LNCAP (cell line): ENCODE measurements at regions not wholly inside any gene's neighbourhood (a gene's known extent, or its start where the extent isn't known, plus 50 kb on each side); places are given as distances from the start of the nearest gene placed in this dataset.

ENCODE experiments used
- TF ChIP-seq, protein P1 (sequence below): fragments of 450-650 bp; IDR thresholded peaks from 2 replicates; pipeline ENCODE4 v1.5.1; 2017; ENCODE audit warnings: mild to moderate bottlenecking

GRCh38 chr2:176526995-176527901, 258.0 kb downstream of the MTX2 start:
- TF ChIP-seq, protein P1, sequence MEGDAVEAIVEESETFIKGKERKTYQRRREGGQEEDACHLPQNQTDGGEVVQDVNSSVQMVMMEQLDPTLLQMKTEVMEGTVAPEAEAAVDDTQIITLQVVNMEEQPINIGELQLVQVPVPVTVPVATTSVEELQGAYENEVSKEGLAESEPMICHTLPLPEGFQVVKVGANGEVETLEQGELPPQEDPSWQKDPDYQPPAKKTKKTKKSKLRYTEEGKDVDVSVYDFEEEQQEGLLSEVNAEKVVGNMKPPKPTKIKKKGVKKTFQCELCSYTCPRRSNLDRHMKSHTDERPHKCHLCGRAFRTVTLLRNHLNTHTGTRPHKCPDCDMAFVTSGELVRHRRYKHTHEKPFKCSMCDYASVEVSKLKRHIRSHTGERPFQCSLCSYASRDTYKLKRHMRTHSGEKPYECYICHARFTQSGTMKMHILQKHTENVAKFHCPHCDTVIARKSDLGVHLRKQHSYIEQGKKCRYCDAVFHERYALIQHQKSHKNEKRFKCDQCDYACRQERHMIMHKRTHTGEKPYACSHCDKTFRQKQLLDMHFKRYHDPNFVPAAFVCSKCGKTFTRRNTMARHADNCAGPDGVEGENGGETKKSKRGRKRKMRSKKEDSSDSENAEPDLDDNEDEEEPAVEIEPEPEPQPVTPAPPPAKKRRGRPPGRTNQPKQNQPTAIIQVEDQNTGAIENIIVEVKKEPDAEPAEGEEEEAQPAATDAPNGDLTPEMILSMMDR: no peak

DNA sequence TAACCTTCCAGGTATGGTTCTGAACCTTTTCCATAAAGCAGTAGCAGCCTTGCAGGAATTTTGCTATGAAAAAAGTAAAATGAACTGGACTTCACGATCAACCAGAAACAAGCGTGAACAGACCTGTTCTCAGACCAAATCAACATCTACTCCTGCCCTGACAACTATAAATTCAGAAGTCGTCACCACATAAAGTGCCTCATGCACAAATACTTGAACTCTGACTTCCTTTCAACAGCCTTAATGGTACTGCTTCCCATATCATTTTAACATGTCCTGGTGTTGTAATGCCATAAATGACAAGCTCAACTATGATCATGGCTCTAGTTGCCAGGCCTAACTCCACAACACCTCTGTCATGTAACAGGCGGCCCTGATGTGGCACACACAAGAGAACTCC, 262.4 kb downstream of the MTX2 start:
- TF ChIP-seq, protein P1: no peak

DNA sequence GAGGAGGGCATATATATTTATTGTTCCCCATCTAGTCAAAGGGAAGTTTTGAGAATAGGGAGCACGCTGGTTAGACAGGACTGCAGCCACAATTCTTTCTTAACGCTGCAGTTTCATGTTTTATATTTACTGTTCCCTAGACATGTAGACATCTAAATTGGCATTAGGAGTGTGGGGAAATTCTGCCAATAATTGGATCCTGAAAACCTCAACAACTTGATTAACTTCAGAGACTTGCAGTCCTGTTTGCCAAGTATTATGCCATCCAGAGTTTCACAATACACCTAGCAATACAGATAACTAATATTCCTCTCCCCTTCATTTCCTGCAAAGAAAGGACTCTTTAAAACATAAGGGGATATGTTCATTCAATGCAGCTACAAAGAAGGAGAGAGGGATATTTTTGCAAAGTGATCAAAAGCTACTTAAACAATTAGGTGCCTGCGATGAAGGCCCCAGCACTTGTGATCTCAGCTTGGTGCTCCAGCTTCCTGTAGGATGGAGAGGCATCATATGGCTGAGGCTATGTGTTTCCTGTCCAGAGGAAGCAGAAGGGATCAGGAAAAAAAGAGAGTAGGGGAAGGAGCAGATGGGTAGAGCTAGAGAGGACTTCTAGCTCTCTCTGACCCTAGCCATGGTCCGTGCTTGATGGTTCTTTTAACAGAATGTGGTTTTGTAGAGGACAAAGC, 264.4 kb downstream of the MTX2 start:
- TF ChIP-seq, protein P1: no peak

DNA sequence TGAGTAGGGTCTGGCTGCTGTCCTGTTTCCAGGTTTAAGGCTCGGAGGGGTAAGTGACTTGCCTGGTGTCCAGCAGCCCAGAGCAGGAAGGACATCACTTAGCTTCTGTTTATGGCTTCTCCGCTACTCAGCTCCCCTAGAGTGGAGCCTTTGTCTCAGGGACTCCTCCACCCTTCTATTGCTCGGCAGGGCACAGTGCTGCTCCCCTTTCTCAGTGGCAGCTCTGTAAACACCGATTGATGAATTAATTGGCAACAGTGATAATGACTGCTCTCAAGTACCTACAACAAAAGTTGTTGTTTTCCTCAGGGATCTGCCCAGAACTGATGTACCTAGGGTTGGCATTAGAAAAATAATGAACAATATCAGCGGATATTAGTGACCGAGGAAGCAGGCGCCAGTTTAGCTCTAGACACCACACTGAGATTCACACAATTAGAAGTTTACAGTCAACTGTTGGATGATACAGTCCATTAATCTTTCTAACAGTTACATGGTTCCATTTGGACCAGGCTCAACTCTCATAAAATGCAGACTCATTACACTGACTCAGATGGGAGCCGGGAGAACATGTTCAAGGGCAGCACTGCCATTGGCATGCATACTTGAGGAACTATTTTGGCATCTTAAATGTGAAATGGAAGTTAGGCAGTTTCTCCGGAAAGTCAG, 265.7 kb downstream of the MTX2 start:
- TF ChIP-seq, protein P1: no peak

- TF ChIP-seq, protein P1: no peak
Observed at GRCh38 chr2:176535467-176536113, 266.3 kb downstream of the MTX2 start.

DNA sequence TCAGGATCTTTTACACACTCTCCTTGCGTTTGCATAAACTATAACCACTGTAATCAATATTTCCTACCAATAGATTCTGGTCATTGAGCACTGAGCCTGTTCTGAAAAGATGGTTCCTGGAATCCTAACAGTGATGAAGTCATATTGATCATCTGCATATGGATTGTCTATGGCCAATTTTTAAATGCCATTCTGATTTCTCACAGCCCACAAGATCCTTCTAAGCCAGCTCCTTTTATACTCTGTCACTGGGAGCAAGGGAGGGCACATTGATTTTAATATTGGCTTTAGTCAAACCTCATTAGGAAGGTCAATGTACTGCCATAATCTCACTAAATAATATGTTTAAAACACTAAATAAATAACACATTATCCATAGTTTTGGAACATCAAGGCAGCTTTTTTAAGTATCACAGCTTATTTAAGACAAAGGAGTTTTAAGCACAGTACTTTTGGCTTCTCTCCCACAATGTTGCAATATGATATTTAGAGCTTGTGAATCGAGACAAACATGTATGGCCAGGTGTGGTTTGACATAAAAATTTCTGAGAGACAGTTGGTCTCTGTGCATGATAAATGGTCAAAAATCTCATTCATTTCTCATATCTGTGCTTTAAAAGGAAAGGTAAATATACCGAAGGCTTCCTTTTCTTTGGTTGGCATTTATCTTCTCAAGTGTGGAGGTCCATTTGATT, 267.3 kb downstream of the MTX2 start:
- TF ChIP-seq, protein P1: no peak
